Muscle layer of colon (tissue), 2 donors: ENCODE measurements at regions not wholly inside any gene's neighbourhood (a gene's known extent, or its start where the extent isn't known, plus 50 kb on each side); places are given as distances from the start of the nearest gene placed in this dataset.
A peak's percentile ranks its signal among the peaks of the same experiment; 100 is the strongest.
"Not testable (repeated sequence)": the region's sequence is repeated elsewhere in the genome, so short reads cannot be mapped to it uniquely, and the experiment has no call there.

ENCODE experiments used
- H3K27ac ChIP-seq: one replicate; pipeline ENCODE4 v1.7.0; 2013; ENCODE audit warnings: low read depth, mild to moderate bottlenecking, low read length, moderate library complexity
- H3K27me3 ChIP-seq, 2 donors: one replicate each; pipeline ENCODE4 v1.7.0; 2013; ENCODE audit warnings: low read length in 2 of 2, mild to moderate bottlenecking in 2 of 2; ENCODE audit not compliant: insufficient read depth in 2 of 2, control insufficient read depth in 1 of 2
- H3K36me3 ChIP-seq: one replicate; pipeline ENCODE4 v1.7.0; 2013; ENCODE audit warnings: mild to moderate bottlenecking, low read length; ENCODE audit not compliant: insufficient read depth
- H3K4me1 ChIP-seq: one replicate; pipeline ENCODE4 v1.7.0; 2013; ENCODE audit warnings: mild to moderate bottlenecking, low read length; ENCODE audit not compliant: insufficient read depth
- H3K4me3 ChIP-seq, 2 donors: one replicate each; pipeline ENCODE4 v1.7.0; 2013; ENCODE audit warnings: low read length in 2 of 2, low read depth in 1 of 2, mild to moderate bottlenecking in 1 of 2, moderate library complexity in 1 of 2
- H3K9ac ChIP-seq: one replicate; pipeline ENCODE4 v1.7.0; 2013; ENCODE audit warnings: low read length
- H3K9me3 ChIP-seq: one replicate; pipeline ENCODE4 v1.7.0; 2013; ENCODE audit warnings: mild to moderate bottlenecking, low read length
- donor health status: abdominal sarcoma.
- donor health status: Adenocarcinoma of cecum.

- Histone ChIP-seq H3K27me3 (no peaks in the 10 kb centered on the region), H3K9ac (no peak overlapping the region)
Observed at GRCh38 chr4:156391325-156391653, 437.6 kb upstream of the CTSO start.

GRCh38 chr4:156390599-156391324 lies 437.1 kb upstream of the CTSO start:
- peaks cover 5% of the 10 kb centered on the region for H3K4me1 ChIP-seq
- no peaks in the 10 kb centered on the region for H3K36me3 ChIP-seq
- H3K27ac ChIP-seq, result no peak overlapping the region
- no peaks in the 10 kb centered on the region for H3K27me3 ChIP-seq
- H3K9me3 ChIP-seq, result no peaks in the 10 kb centered on the region
- H3K4me3 ChIP-seq, result no peak overlapping the region
- no peak overlapping the region for H3K9ac ChIP-seq

More at GRCh38 chr4:156391325-156391653, 437.6 kb upstream of the CTSO start:
- Histone ChIP-seq H3K36me3 (no peaks in the 10 kb centered on the region), H3K4me3 (no peak overlapping the region), H3K9me3 (no peaks in the 10 kb centered on the region), H3K27ac (no peak overlapping the region), H3K4me1 (peaks cover 5% of the 10 kb centered on the region)

GRCh38 chr4:156388826-156389225 lies 435.2 kb upstream of the CTSO start:
- H3K9me3 ChIP-seq, result no peaks in the 10 kb centered on the region

GRCh38 chr4:156378033-156378665 lies 424.5 kb upstream of the CTSO start:
- Histone ChIP-seq H3K36me3 (no peaks in the 10 kb centered on the region), H3K27ac (no peak overlapping the region), H3K4me1 (peaks cover 15% of the 10 kb centered on the region), H3K9ac (no peak overlapping the region), H3K27me3 (no peaks in the 10 kb centered on the region), H3K9me3 (no peaks in the 10 kb centered on the region), H3K4me3 (no peak overlapping the region)

More at GRCh38 chr4:156388826-156389225, 435.2 kb upstream of the CTSO start:
- Histone ChIP-seq H3K4me1 (peaks cover 5% of the 10 kb centered on the region), H3K27ac (no peak overlapping the region), H3K4me3 (no peak overlapping the region), H3K36me3 (no peaks in the 10 kb centered on the region), H3K27me3 (no peaks in the 10 kb centered on the region), H3K9ac (no peak overlapping the region)

- no peak overlapping the region for H3K9ac ChIP-seq
- peaks cover 15% of the 10 kb centered on the region for H3K4me1 ChIP-seq
- no peaks in the 10 kb centered on the region for H3K27me3 ChIP-seq
- H3K36me3 ChIP-seq, result no peaks in the 10 kb centered on the region
- no peak overlapping the region for H3K4me3 ChIP-seq
- H3K27ac ChIP-seq, result no peak overlapping the region
- no peaks in the 10 kb centered on the region for H3K9me3 ChIP-seq
Observed at GRCh38 chr4:156377036-156377710, 423.5 kb upstream of the CTSO start.

- Histone ChIP-seq H3K27me3 (no peaks in the 10 kb centered on the region), H3K36me3 (no peaks in the 10 kb centered on the region), H3K4me3 (no peak overlapping the region), H3K27ac (no peak overlapping the region), H3K4me1 (peaks cover 15% of the 10 kb centered on the region), H3K9me3 (no peaks in the 10 kb centered on the region), H3K9ac (no peak overlapping the region)
Observed at GRCh38 chr4:156374894-156375293, 421.2 kb upstream of the CTSO start.

- Histone ChIP-seq H3K4me1 (peaks cover 15% of the 10 kb centered on the region), H3K9me3 (no peaks in the 10 kb centered on the region), H3K27ac (peak overlapping the region; percentile 75), H3K27me3 (no peaks in the 10 kb centered on the region), H3K4me3 (no peak overlapping the region), H3K9ac (no peak overlapping the region), H3K36me3 (no peaks in the 10 kb centered on the region)
Observed at GRCh38 chr4:156374069-156374468, 420.4 kb upstream of the CTSO start.

- not testable (repeated sequence) for H3K27me3 ChIP-seq, H3K9me3 ChIP-seq, H3K4me3 ChIP-seq, H3K4me1 ChIP-seq, H3K27ac ChIP-seq, H3K9ac ChIP-seq, H3K36me3 ChIP-seq
Observed at GRCh38 chr4:156367502-156367901, 413.8 kb upstream of the CTSO start.

GRCh38 chr4:156362581-156362980 lies 408.9 kb upstream of the CTSO start:
- Histone ChIP-seq H3K27ac (no peak overlapping the region), H3K4me1 (no peaks in the 10 kb centered on the region), H3K9ac (no peak overlapping the region)

GRCh38 chr4:156347412-156348075 lies 393.9 kb upstream of the CTSO start:
- Histone ChIP-seq H3K9me3 (no peaks in the 10 kb centered on the region), H3K4me3 (no peak overlapping the region), H3K27ac (no peak overlapping the region), H3K36me3 (no peaks in the 10 kb centered on the region), H3K4me1 (no peaks in the 10 kb centered on the region), H3K27me3 (no peaks in the 10 kb centered on the region), H3K9ac (no peak overlapping the region)

More at GRCh38 chr4:156362581-156362980, 408.9 kb upstream of the CTSO start:
- no peaks in the 10 kb centered on the region for H3K36me3 ChIP-seq
- H3K9me3 ChIP-seq, result no peaks in the 10 kb centered on the region
- H3K27me3 ChIP-seq, result no peaks in the 10 kb centered on the region
- H3K4me3 ChIP-seq, result no peak overlapping the region

- H3K27me3 ChIP-seq, result no peaks in the 10 kb centered on the region
- H3K4me3 ChIP-seq, result no peak overlapping the region
- H3K4me1 ChIP-seq, result no peaks in the 10 kb centered on the region
- H3K27ac ChIP-seq, result no peak overlapping the region
- H3K36me3 ChIP-seq, result no peaks in the 10 kb centered on the region
- H3K9ac ChIP-seq, result no peak overlapping the region
- no peaks in the 10 kb centered on the region for H3K9me3 ChIP-seq
Observed at GRCh38 chr4:156346959-156347385, 393.3 kb upstream of the CTSO start.
